H1 (cell line): ENCODE measurements at regions not wholly inside any gene's neighbourhood (a gene's known extent, or its start where the extent isn't known, plus 50 kb on each side); places are given as distances from the start of the nearest gene placed in this dataset.

Experiments used
- CTCF ChIA-PET: fragments of 300-600 bp; sonication (Branson Sonifier 250); formaldehyde crosslinking; loops from one replicate; lab custom pipeline; 2021; ENCODE audit not compliant: partially characterized antibody; lab: Charles Lee
- POLR2A ChIA-PET: fragments of 300-600 bp; sonication (Branson Sonifier 250); formaldehyde crosslinking; loops from one replicate; lab custom pipeline; 2021; ENCODE audit warnings: inconsistent platforms; ENCODE audit not compliant: partially characterized antibody; lab: Charles Lee
- DNase-seq, 2 experiments: peaks; one replicate each; pipeline versions ENCODE4 v3.0.0 to v3.0.0-alpha.2; 2010 to 2022; ENCODE audit warnings: low spot score in 2 of 2, low read depth in 1 of 2, mixed read lengths in 1 of 2
- FAIRE-seq: peaks from 2 replicates; lab custom pipeline; 2011; peaks lifted over from hg19 to GRCh38; lab: Jason Lieb, UNC
- H2AFZ ChIP-seq: 2 replicates; pipeline ENCODE4 v1.8.1; 2012; ENCODE audit warnings: low read length, inconsistent platforms
- H2AK5ac ChIP-seq: 2 replicates; pipeline ENCODE4 v1.6.1; 2013; ENCODE audit warnings: low read depth, low read length
- H2BK120ac ChIP-seq: replicated peaks from 2 replicates; pipeline ENCODE3; 2013; ENCODE audit warnings: low read depth, low read length, inconsistent platforms
- H2BK12ac ChIP-seq: 2 replicates; pipeline ENCODE4 v1.6.1; 2013; ENCODE audit warnings: low read depth, low read length
- H2BK15ac ChIP-seq: 2 replicates; pipeline ENCODE4 v1.6.1; 2013; ENCODE audit warnings: low read length
- H2BK20ac ChIP-seq: 2 replicates; pipeline ENCODE4 v1.6.1; 2013; ENCODE audit warnings: low read length
- H2BK5ac ChIP-seq: 2 replicates; pipeline ENCODE4 v1.6.1; 2013; ENCODE audit warnings: low read depth, low read length
- H3K14ac ChIP-seq: 2 replicates; pipeline ENCODE4 v1.6.1; 2013; ENCODE audit warnings: inconsistent platforms; ENCODE audit not compliant: insufficient read length
- H3K18ac ChIP-seq: 2 replicates; pipeline ENCODE4 v1.6.1; 2013; ENCODE audit warnings: low read length; ENCODE audit errors: extremely low read depth
- H3K23ac ChIP-seq: 2 replicates; pipeline ENCODE4 v1.6.1; 2013; ENCODE audit warnings: inconsistent platforms; ENCODE audit not compliant: insufficient read length
- H3K23me2 ChIP-seq: 2 replicates; pipeline ENCODE4 v1.6.1; 2013; ENCODE audit warnings: low read depth, low read length
- H3K27ac ChIP-seq: 2 replicates; pipeline ENCODE4 v1.6.1; 2011; ENCODE audit warnings: low read depth, low read length, inconsistent platforms
- H3K27me3 ChIP-seq, 4 experiments: replicated peaks in 1 of 4; 1 replicate in 1 of 4; 2 replicates in 3 of 4; pipeline versions ENCODE4 v1.6.1 to v1.8.1; 2011 to 2013; ENCODE audit warnings: low read length in 3 of 4, mild to moderate bottlenecking in 3 of 4, inconsistent platforms in 2 of 4, mixed read lengths in 2 of 4, moderate library complexity in 1 of 4; ENCODE audit not compliant: control insufficient read depth in 3 of 4, insufficient read depth in 3 of 4; ENCODE audit errors: extremely low read depth in 1 of 4
- H3K36me3 ChIP-seq, 4 experiments: 2 replicates each; pipeline versions ENCODE4 v1.6.1 to v1.8.1; 2011 to 2013; ENCODE audit warnings: mild to moderate bottlenecking in 4 of 4, low read length in 3 of 4, moderate library complexity in 2 of 4, control low read depth in 1 of 4, inconsistent platforms in 1 of 4; ENCODE audit not compliant: insufficient read depth in 4 of 4, control insufficient read depth in 2 of 4
- H3K4ac ChIP-seq: replicated peaks from 2 replicates; pipeline ENCODE3; 2013; ENCODE audit warnings: low read length, low read depth, mixed read lengths, inconsistent platforms; ENCODE audit not compliant: insufficient read length
- H3K4me1 ChIP-seq, 4 experiments: replicated peaks in 1 of 4; 1 replicate in 1 of 4; 2 replicates in 3 of 4; pipeline versions ENCODE4 v1.6.1 to v1.8.1; 2011 to 2013; ENCODE audit warnings: low read length in 3 of 4, inconsistent platforms in 2 of 4, mixed read lengths in 1 of 4; ENCODE audit not compliant: insufficient read depth in 4 of 4, control insufficient read depth in 3 of 4
- H3K4me2 ChIP-seq, 2 experiments: 2 replicates each; pipeline versions ENCODE4 v1.6.1 to v1.8.1; 2011 to 2013; ENCODE audit warnings: low read depth in 2 of 2, low read length in 2 of 2, control low read depth in 1 of 2, inconsistent platforms in 1 of 2, mild to moderate bottlenecking in 1 of 2; ENCODE audit not compliant: insufficient read depth in 1 of 2
- H3K4me3 ChIP-seq, 4 experiments: fragments of 200-600, 300-600 bp in 1 of 4; sonication (generic), shearing (Covaris generic), sonication (Bioruptor Twin) in 1 of 4; 2 replicates each; pipeline versions ENCODE4 v1.5.1 to v1.8.1; 2011 to 2016; ENCODE audit warnings: low read length in 4 of 4, low read depth in 3 of 4, control low read depth in 2 of 4, inconsistent platforms in 2 of 4, mild to moderate bottlenecking in 2 of 4, mixed read lengths in 1 of 4, moderate library complexity in 1 of 4; ENCODE audit not compliant: insufficient read depth in 2 of 4; ENCODE audit errors: extremely low read depth in 1 of 4
- H3K56ac ChIP-seq: replicated peaks from 2 replicates; pipeline ENCODE3; 2013; ENCODE audit warnings: low read depth, mild to moderate bottlenecking, mixed read lengths, low read length, inconsistent platforms; ENCODE audit not compliant: insufficient read length
- H3K79me1 ChIP-seq: 2 replicates; pipeline ENCODE4 v1.6.1; 2013; ENCODE audit warnings: low read depth, low read length, control low read depth
- H3K79me2 ChIP-seq, 2 experiments: 2 replicates each; pipeline versions ENCODE4 v1.6.1 to v1.8.1; 2012 to 2013; ENCODE audit warnings: low read length in 2 of 2, mild to moderate bottlenecking in 2 of 2, inconsistent platforms in 1 of 2; ENCODE audit not compliant: insufficient read depth in 2 of 2, control insufficient read depth in 1 of 2
- H3K9ac ChIP-seq, 4 experiments: replicated peaks in 1 of 4; 1 replicate in 1 of 4; 2 replicates in 3 of 4; pipeline versions ENCODE4 v1.6.1 to v1.8.1; 2011 to 2013; ENCODE audit warnings: low read depth in 3 of 4, low read length in 3 of 4, control low read depth in 2 of 4, mild to moderate bottlenecking in 2 of 4, moderate library complexity in 2 of 4, inconsistent platforms in 1 of 4; ENCODE audit errors: extremely low read depth in 1 of 4
- H3K9me3 ChIP-seq, 2 experiments: 2 replicates each; pipeline versions ENCODE4 v1.6.1 to v1.8.1; 2012 to 2013; ENCODE audit warnings: mild to moderate bottlenecking in 2 of 2, moderate library complexity in 2 of 2, control low read depth in 1 of 2, inconsistent platforms in 1 of 2, low read depth in 1 of 2, low read length in 1 of 2, mixed read lengths in 1 of 2; ENCODE audit not compliant: insufficient read depth in 2 of 2
- H4K20me1 ChIP-seq, 2 experiments: replicated peaks in 1 of 2; 2 replicates each; pipeline versions ENCODE3 to v1.8.1; 2011 to 2013; ENCODE audit warnings: inconsistent platforms in 2 of 2, low read length in 2 of 2, mild to moderate bottlenecking in 1 of 2; ENCODE audit not compliant: insufficient read depth in 2 of 2, control insufficient read depth in 1 of 2
- H4K5ac ChIP-seq: 2 replicates; pipeline ENCODE4 v1.6.1; 2013; ENCODE audit warnings: low read length, low read depth, mixed read lengths, inconsistent platforms; ENCODE audit not compliant: insufficient read length
- H4K8ac ChIP-seq: 2 replicates; pipeline ENCODE4 v1.8.0; 2013; ENCODE audit warnings: mild to moderate bottlenecking, moderate library complexity, low read length, inconsistent platforms; ENCODE audit not compliant: insufficient read depth; ENCODE audit errors: extremely low read depth
- H4K91ac ChIP-seq: replicated peaks from 2 replicates; pipeline ENCODE3; 2013; ENCODE audit warnings: low read length, mixed read lengths, inconsistent platforms; ENCODE audit not compliant: insufficient read length
- BACH1 ChIP-seq: IDR thresholded peaks from 2 replicates; pipeline ENCODE4 v1.6.1; 2012; ENCODE audit warnings: low read length, improper control_type of control experiment
- CTBP2 ChIP-seq: IDR thresholded peaks from 2 replicates; pipeline ENCODE4 v1.7.0; 2011; ENCODE audit warnings: borderline replicate concordance, mild to moderate bottlenecking, moderate library complexity, mixed read lengths, low read length; ENCODE audit not compliant: insufficient read depth, insufficient read length
- CTCF ChIP-seq, 3 experiments: IDR thresholded peaks; 1 replicate in 2 of 3; 2 replicates in 1 of 3; pipeline versions ENCODE4 v1.5.1 to v1.6.1; 2011; ENCODE audit warnings: low read length in 3 of 3, mild to moderate bottlenecking in 3 of 3, inconsistent platforms in 2 of 3, low read depth in 1 of 3, moderate library complexity in 1 of 3; ENCODE audit not compliant: insufficient read depth in 1 of 3; ENCODE audit errors: control extremely low read depth in 1 of 3
- JUN ChIP-seq: IDR thresholded peaks from 2 replicates; pipeline ENCODE4 v1.6.1; 2011; ENCODE audit warnings: low read depth, mild to moderate bottlenecking, improper control_type of control experiment, low read length
- KDM4A ChIP-seq: IDR thresholded peaks from one replicate; pipeline ENCODE4 v1.7.1; 2012; ENCODE audit warnings: low read depth, mild to moderate bottlenecking, moderate library complexity, low read length, inconsistent platforms; ENCODE audit not compliant: severe bottlenecking
- MAFK ChIP-seq: IDR thresholded peaks from 2 replicates; pipeline ENCODE4 v1.6.1; 2012; ENCODE audit warnings: low read depth, mild to moderate bottlenecking, improper control_type of control experiment, low read length
- SAP30 ChIP-seq: fragments of 300-600 bp; sonication (generic); IDR thresholded peaks from 2 replicates; pipeline ENCODE4 v1.7.1; 2012; ENCODE audit warnings: low read length, moderate library complexity, mild to moderate bottlenecking, inconsistent platforms; ENCODE audit not compliant: insufficient read depth, insufficient replicate concordance
- TCF12 ChIP-seq: IDR thresholded peaks from 2 replicates; pipeline ENCODE4 v1.6.1; 2011; ENCODE audit warnings: low read depth, mild to moderate bottlenecking, low read length
- USF2 ChIP-seq: IDR thresholded peaks from 2 replicates; pipeline ENCODE4 v1.6.1; 2011; ENCODE audit warnings: low read length, improper control_type of control experiment
- WGBS, 2 experiments: shearing (Covaris generic) in 1 of 2; methylation state at CpG; one replicate each; pipeline versions ENCODE4 v1.1.6 to v1.1.7; 2013 to 2015; ENCODE audit warnings: low lambda C conversion rate in 2 of 2, mixed read lengths in 2 of 2, inconsistent platforms in 1 of 2, low coverage in 1 of 2, missing lambda C conversion rate in 1 of 2; ENCODE audit not compliant: insufficient replicate concordance in 2 of 2, insufficient coverage in 1 of 2, insufficient read length in 1 of 2; ENCODE audit errors: extremely low coverage in 1 of 2, missing lambda C conversion rate in 1 of 2; 5-methylcytosine and 5-hydroxymethylcytosine counted together

- no peak for FAIRE-seq
- Histone ChIP-seq H3K36me3 (no peaks in the 10 kb centered on the region), H3K23ac (no peak overlapping the region), H3K27ac (no peak overlapping the region), H4K20me1 (no peaks in the 10 kb centered on the region), H4K5ac (no peak overlapping the region), H2BK20ac (no peak overlapping the region), H3K14ac (no peak overlapping the region), H3K18ac (no peak overlapping the region), H3K56ac (no peak overlapping the region), H3K4ac (no peak overlapping the region), H3K27me3 (peaks cover 0 to 4% (median 0%) of the 10 kb centered on the region in 4 experiments; a peak in 1 of 7 replicates), H3K79me1 (no peaks in the 10 kb centered on the region), H3K23me2 (no peaks in the 10 kb centered on the region; the same call in 1 of the 2 replicates), H2BK12ac (no peak overlapping the region), H3K9ac (no peak overlapping the region), H4K8ac (no peak overlapping the region), H3K4me2 (no peak overlapping the region), H4K91ac (no peak overlapping the region), H2AFZ (no peak overlapping the region), H3K79me2 (no peaks in the 10 kb centered on the region), H3K9me3 (no peaks in the 10 kb centered on the region), H2BK5ac (no peak overlapping the region), H3K4me1 (peaks cover 4 to 10% (median 8%) of the 10 kb centered on the region in 4 experiments; a peak in 4 of 7 replicates), H2AK5ac (no peak overlapping the region), H2BK120ac (no peak overlapping the region), H2BK15ac (no peak overlapping the region), H3K4me3 (no peak overlapping the region)
- DNase-seq: no peak
- CTCF ChIA-PET: interaction anchor here (0.8 to 2.1 kb wide), 8 partner anchors 9 to 74 kb away, joined by 3 to 5 read pairs (median 3); no protein-coding TSS in a partner anchor
- 83% methylated on average over 11 of the region's 11 CpGs; no CpG with 5 or more reads in 1 of the 2 experiments for WGBS, 2 experiments
- POLR2A ChIA-PET: no interaction called here
- TF ChIP-seq MAFK (no peak), SAP30 (no peak), CTCF (IDR thresholded peaks at IDR 0.05; ENCODE audit: control extremely low read depth in 1 of 3, insufficient read depth in 1 of 3, low read depth in 1 of 3, low read length in 3 of 3) (no peak), TCF12 (no peak), JUN (no peak), CTBP2 (no peak), USF2 (no peak), BACH1 (no peak), KDM4A (no peak)
These were observed 68.9 kb upstream of the PARP1 start for GRCh38 chr1:226476648-226477319.
